RWPE1 (cell line): ENCODE measurements at regions not wholly inside any gene's neighbourhood (a gene's known extent, or its start where the extent isn't known, plus 50 kb on each side); places are given as distances from the start of the nearest gene placed in this dataset.
A peak's percentile ranks its signal among the peaks of the same experiment; 100 is the strongest.

Source experiments
- CTCF ChIA-PET: fragments of 350-600 bp; sonication (Branson Sonifier 250); formaldehyde crosslinking; extraction: SDS; loops from one replicate; lab custom pipeline; 2021; lab: Yijun Ruan, JAX
- POLR2A ChIA-PET: fragments of 400-600 bp; formaldehyde crosslinking; extraction: SDS; loops from one replicate; lab custom pipeline; 2020; ENCODE audit warnings: antibody characterized with exemption; ENCODE audit not compliant: low non-redundant PET; lab: Yijun Ruan, JAX
- DNase-seq: peaks from one replicate; pipeline ENCODE4 v3.0.0; 2012; ENCODE audit warnings: low spot score
- H3K27ac ChIP-seq: fragments of 450-650 bp; 2 replicates; pipeline ENCODE4 v1.5.1; 2017
- TF ChIP-seq, protein P1 (sequence below): fragments of 450-650 bp; conservative IDR thresholded peaks from 2 replicates; pipeline ENCODE4 v1.5.1; 2017; ENCODE audit warnings: low read depth, mild to moderate bottlenecking

- no peak overlapping the region for H3K27ac ChIP-seq
- CTCF ChIA-PET: interaction anchor here (0.7 kb wide), 1 partner anchor 81 kb away, joined by 3 read pairs; no protein-coding TSS in a partner anchor
- TF ChIP-seq, protein P1, sequence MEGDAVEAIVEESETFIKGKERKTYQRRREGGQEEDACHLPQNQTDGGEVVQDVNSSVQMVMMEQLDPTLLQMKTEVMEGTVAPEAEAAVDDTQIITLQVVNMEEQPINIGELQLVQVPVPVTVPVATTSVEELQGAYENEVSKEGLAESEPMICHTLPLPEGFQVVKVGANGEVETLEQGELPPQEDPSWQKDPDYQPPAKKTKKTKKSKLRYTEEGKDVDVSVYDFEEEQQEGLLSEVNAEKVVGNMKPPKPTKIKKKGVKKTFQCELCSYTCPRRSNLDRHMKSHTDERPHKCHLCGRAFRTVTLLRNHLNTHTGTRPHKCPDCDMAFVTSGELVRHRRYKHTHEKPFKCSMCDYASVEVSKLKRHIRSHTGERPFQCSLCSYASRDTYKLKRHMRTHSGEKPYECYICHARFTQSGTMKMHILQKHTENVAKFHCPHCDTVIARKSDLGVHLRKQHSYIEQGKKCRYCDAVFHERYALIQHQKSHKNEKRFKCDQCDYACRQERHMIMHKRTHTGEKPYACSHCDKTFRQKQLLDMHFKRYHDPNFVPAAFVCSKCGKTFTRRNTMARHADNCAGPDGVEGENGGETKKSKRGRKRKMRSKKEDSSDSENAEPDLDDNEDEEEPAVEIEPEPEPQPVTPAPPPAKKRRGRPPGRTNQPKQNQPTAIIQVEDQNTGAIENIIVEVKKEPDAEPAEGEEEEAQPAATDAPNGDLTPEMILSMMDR: no peak
- POLR2A ChIA-PET: no interaction called here
- no peak for DNase-seq
Observed at GRCh38 chr5:71872311-71872864, 153.3 kb downstream of the CARTPT start.

DNA sequence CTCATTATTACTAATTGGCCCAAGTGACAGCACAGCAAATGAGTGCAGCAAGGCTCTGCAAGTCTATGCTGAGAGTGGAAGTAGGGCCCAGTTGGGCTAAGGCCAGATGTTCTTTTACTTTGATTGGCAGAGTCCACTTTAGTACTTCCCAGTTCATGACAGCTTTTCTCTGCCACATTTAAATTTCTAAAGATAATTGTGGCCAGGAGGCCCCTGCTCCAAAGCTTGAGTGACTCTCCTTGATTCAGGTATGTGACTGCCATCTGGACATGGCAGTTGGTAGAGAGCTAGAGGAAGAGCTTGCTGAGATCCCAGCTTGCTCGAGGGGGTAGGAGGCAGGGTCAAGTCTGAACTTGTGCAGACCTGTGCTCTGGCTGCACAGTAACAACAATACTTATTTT, 154.1 kb downstream of the CARTPT start:
- no peak overlapping the region for H3K27ac ChIP-seq
- ChIA-PET POLR2A (no interaction called here), CTCF (interaction anchor here (0.7 kb wide), 1 partner anchor 80 kb away, joined by 3 read pairs; no protein-coding TSS in a partner anchor)
- TF ChIP-seq, protein P1: no peak
- DNase-seq: peak; percentile 53

- no peak overlapping the region for H3K27ac ChIP-seq
- TF ChIP-seq, protein P1: no peak
- POLR2A ChIA-PET: no interaction called here
- no peak for DNase-seq
- CTCF ChIA-PET: interaction anchor here (0.6 kb wide), 1 partner anchor 10 kb away, joined by 3 read pairs; no protein-coding TSS in a partner anchor
Observed at GRCh38 chr5:71874521-71874920, 155.4 kb downstream of the CARTPT start.

DNA sequence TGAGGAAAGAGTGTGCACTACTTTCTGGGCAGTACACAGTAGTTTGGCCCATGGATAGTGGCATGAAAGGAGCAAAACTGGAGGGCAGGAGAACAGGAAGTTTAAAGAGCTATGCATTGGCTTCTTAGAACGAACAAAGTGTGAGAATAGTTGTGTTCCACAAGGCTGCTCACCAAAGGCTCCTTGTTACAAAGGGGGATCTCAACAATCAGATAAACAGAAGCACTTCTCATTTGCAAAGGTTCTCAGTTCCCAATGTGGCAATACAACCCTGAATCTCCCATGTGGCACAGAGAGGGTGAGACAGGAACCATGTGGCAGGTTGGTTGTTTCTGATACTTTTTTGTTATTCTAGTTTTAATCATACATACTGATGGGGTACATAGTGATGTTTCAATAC, 158.4 kb downstream of the CARTPT start:
- POLR2A ChIA-PET: no interaction called here
- DNase-seq: no peak

DNA sequence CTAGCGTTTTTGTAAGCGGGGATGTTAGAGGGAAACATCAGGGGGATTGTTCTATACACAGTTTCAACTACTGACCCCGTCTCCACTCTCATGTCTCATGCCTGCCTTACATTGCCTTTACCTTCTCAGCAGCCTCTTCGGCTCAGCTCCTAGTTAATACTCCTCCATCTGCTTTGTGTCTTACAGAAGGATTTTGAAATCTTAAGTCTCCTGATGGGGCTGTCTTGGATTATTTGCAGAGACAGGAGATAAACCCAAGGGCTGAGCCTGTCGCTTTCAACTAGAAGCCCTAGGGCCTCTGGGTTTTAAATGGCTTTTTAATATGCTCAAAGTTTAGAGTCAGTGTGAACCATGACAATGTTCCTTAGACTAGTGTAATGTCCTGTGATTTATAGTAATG, 161.5 kb downstream of the CARTPT start:
- ChIA-PET POLR2A (no interaction called here), CTCF (no interaction called here)
- no peak for DNase-seq
- TF ChIP-seq, protein P1: no peak
- H3K27ac ChIP-seq: no peak overlapping the region

More for the DNA sequence above, 158.4 kb downstream of the CARTPT start:
- CTCF ChIA-PET: interaction anchor here (0.6 kb wide), 1 partner anchor 79 kb away, joined by 7 read pairs; no protein-coding TSS in a partner anchor
- no peak overlapping the region for H3K27ac ChIP-seq
- TF ChIP-seq, protein P1: no peak

- DNase-seq: no peak
- H3K27ac ChIP-seq: no peak overlapping the region
- ChIA-PET POLR2A (no interaction called here), CTCF (interaction anchor here (0.6 to 0.9 kb wide), 2 partner anchors 21 to 56 kb away, joined by 3 to 6 read pairs; no protein-coding TSS in a partner anchor)
- TF ChIP-seq, protein P1: no peak
Observed at GRCh38 chr5:71882826-71883741, 164.0 kb downstream of the CARTPT start.
